ENCODE measurements at regions not wholly inside any gene's neighbourhood (a gene's known extent, or its start where the extent isn't known, plus 50 kb on each side); places are given as distances from the start of the nearest gene placed in this dataset.
"Not testable (repeated sequence)": the region's sequence is repeated elsewhere in the genome, so short reads cannot be mapped to it uniquely, and the experiment has no call there.

GRCh38 chr13:55577082-55577846 lies 1563.5 kb upstream of the PRR20A start:
- H3K9me2 ChIP-seq (replicated peaks; ENCODE audit: control insufficient read depth, low read length): no peaks in the 10 kb centered on the region

GRCh38 chr13:55577847-55578210 lies 1562.9 kb upstream of the PRR20A start:
- Histone ChIP-seq H3K9me2 (replicated peaks; ENCODE audit: control insufficient read depth, low read length) (no peaks in the 10 kb centered on the region), H3K4me2 (ENCODE audit: low read length) (no peak overlapping the region), H3K4me3 (ENCODE audit: low read length) (no peak overlapping the region), H3F3A (ENCODE audit: control insufficient read depth, insufficient read depth) (no peaks in the 10 kb centered on the region), H3K27me3 (ENCODE audit: control insufficient read depth, low read length) (no peaks in the 10 kb centered on the region), H3K36me3 (ENCODE audit: control insufficient read depth, low read length) (no peaks in the 10 kb centered on the region), H4K20me1 (ENCODE audit: control insufficient read depth, insufficient read depth, low read depth, low read length) (no peaks in the 10 kb centered on the region), H3K4me1 (ENCODE audit: control insufficient read depth, low read length) (no peaks in the 10 kb centered on the region), H3K27ac (ENCODE audit: low read depth, low read length) (no peak overlapping the region), H3K79me2 (ENCODE audit: control insufficient read depth, low read length) (no peaks in the 10 kb centered on the region), H3K9me3 (ENCODE audit: control insufficient read depth, insufficient read depth, low read length) (no peaks in the 10 kb centered on the region)
- TF ChIP-seq CTCF (IDR thresholded peaks at IDR 0.05; ENCODE audit: low read depth, low read length, poor library complexity, severe bottlenecking) (no peak), EZH2phosphoT487 (IDR thresholded peaks at IDR 0.05; ENCODE audit: borderline replicate concordance, low read length) (no peak)

More at GRCh38 chr13:55577082-55577846, 1563.5 kb upstream of the PRR20A start:
- no peaks in the 10 kb centered on the region for H3K36me3 ChIP-seq (ENCODE audit: control insufficient read depth, low read length)
- no peaks in the 10 kb centered on the region for H3K9me3 ChIP-seq (ENCODE audit: control insufficient read depth, insufficient read depth, low read length)
- H4K20me1 ChIP-seq (ENCODE audit: control insufficient read depth, insufficient read depth, low read depth, low read length): no peaks in the 10 kb centered on the region
- no peak overlapping the region for H3K4me3 ChIP-seq (ENCODE audit: low read length)
- no peaks in the 10 kb centered on the region for H3F3A ChIP-seq (ENCODE audit: control insufficient read depth, insufficient read depth)
- H3K4me2 ChIP-seq (ENCODE audit: low read length): no peak overlapping the region
- no peaks in the 10 kb centered on the region for H3K4me1 ChIP-seq (ENCODE audit: control insufficient read depth, low read length)
- no peak overlapping the region for H3K27ac ChIP-seq (ENCODE audit: low read depth, low read length)
- no peaks in the 10 kb centered on the region for H3K27me3 ChIP-seq (ENCODE audit: control insufficient read depth, low read length)
- TF ChIP-seq CTCF (IDR thresholded peaks at IDR 0.05; ENCODE audit: low read depth, low read length, poor library complexity, severe bottlenecking) (no peak), EZH2phosphoT487 (IDR thresholded peaks at IDR 0.05; ENCODE audit: borderline replicate concordance, low read length) (no peak)
- H3K79me2 ChIP-seq (ENCODE audit: control insufficient read depth, low read length): no peaks in the 10 kb centered on the region

- H3K4me2 ChIP-seq (ENCODE audit: low read length); H3K9me3 ChIP-seq (ENCODE audit: control insufficient read depth, insufficient read depth, low read length); H3K27me3 ChIP-seq (ENCODE audit: control insufficient read depth, low read length); H3K27ac ChIP-seq (ENCODE audit: low read depth, low read length); H3K4me1 ChIP-seq (ENCODE audit: control insufficient read depth, low read length); H3K9me2 ChIP-seq (replicated peaks; ENCODE audit: control insufficient read depth, low read length); H3F3A ChIP-seq (ENCODE audit: control insufficient read depth, insufficient read depth); H4K20me1 ChIP-seq (ENCODE audit: control insufficient read depth, insufficient read depth, low read depth, low read length); H3K36me3 ChIP-seq (ENCODE audit: control insufficient read depth, low read length); H3K79me2 ChIP-seq (ENCODE audit: control insufficient read depth, low read length); H3K4me3 ChIP-seq (ENCODE audit: low read length): not testable (repeated sequence)
These were observed 1558.4 kb upstream of the PRR20A start for GRCh38 chr13:55582294-55582693.

- Histone ChIP-seq H3K4me3 (ENCODE audit: low read length) (no peak overlapping the region), H3K9me2 (replicated peaks; ENCODE audit: control insufficient read depth, low read length) (no peaks in the 10 kb centered on the region), H3K9me3 (ENCODE audit: control insufficient read depth, insufficient read depth, low read length) (no peaks in the 10 kb centered on the region), H3K27ac (ENCODE audit: low read depth, low read length) (no peak overlapping the region), H3F3A (ENCODE audit: control insufficient read depth, insufficient read depth) (no peaks in the 10 kb centered on the region), H4K20me1 (ENCODE audit: control insufficient read depth, insufficient read depth, low read depth, low read length) (no peaks in the 10 kb centered on the region), H3K27me3 (ENCODE audit: control insufficient read depth, low read length) (no peaks in the 10 kb centered on the region), H3K79me2 (ENCODE audit: control insufficient read depth, low read length) (no peaks in the 10 kb centered on the region), H3K36me3 (ENCODE audit: control insufficient read depth, low read length) (no peaks in the 10 kb centered on the region), H3K4me1 (ENCODE audit: control insufficient read depth, low read length) (no peaks in the 10 kb centered on the region), H3K4me2 (ENCODE audit: low read length) (no peak overlapping the region)
- TF ChIP-seq CTCF (IDR thresholded peaks at IDR 0.05; ENCODE audit: low read depth, low read length, poor library complexity, severe bottlenecking): no peak
- TF ChIP-seq EZH2phosphoT487 (IDR thresholded peaks at IDR 0.05; ENCODE audit: borderline replicate concordance, low read length): no peak
These were observed 1556.6 kb upstream of the PRR20A start for GRCh38 chr13:55583953-55584593.
